ENCODE measurements at regions not wholly inside any gene's neighbourhood (a gene's known extent, or its start where the extent isn't known, plus 50 kb on each side); places are given as distances from the start of the nearest gene placed in this dataset.

- Histone ChIP-seq H3K27me3 (no peaks in the 10 kb centered on the region), H3K27ac (no peak overlapping the region), H3K9me3 (no peaks in the 10 kb centered on the region), H3K4me3 (no peak overlapping the region), H3K4me1 (no peaks in the 10 kb centered on the region), H3K36me3 (no peaks in the 10 kb centered on the region)
- no peak for TF ChIP-seq CTCF (IDR thresholded peaks at IDR 0.05)
- intact Hi-C loops (cut with DNase I), result no loop called here
- ATAC-seq, result no peak
- DNase-seq, result no peak
These were observed 1537.9 kb downstream of the PCDH18 start for GRCh38 chr4:135994360-135994759.

DNA sequence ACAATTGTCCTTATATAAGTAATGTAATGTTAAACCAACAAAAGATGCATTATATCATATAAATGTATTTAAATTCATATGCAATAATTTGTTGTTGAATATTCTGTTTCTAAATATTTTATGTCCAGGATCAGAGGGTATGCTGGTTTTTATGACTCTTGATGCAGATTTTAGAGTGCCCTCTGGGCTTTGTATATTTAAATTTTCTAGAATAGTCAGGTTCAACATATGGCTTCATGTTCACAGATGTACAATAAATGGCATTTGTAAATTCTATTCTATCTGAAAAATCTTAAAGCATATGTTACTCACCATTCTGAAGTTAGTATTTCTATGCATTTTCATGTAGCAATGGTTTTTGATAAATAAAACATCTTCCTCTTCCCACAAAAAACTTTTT, 1555.4 kb downstream of the PCDH18 start:
- TF ChIP-seq CTCF (IDR thresholded peaks at IDR 0.05), result no peak
- intact Hi-C loops (cut with DNase I), result no loop called here
- H3K27me3 ChIP-seq, result no peaks in the 10 kb centered on the region
- H3K4me1 ChIP-seq, result no peaks in the 10 kb centered on the region
- no peak for DNase-seq
- H3K9me3 ChIP-seq, result no peaks in the 10 kb centered on the region
- H3K4me3 ChIP-seq, result no peak overlapping the region
- no peak overlapping the region for H3K27ac ChIP-seq
- H3K36me3 ChIP-seq, result no peaks in the 10 kb centered on the region
- ATAC-seq, result no peak

DNA sequence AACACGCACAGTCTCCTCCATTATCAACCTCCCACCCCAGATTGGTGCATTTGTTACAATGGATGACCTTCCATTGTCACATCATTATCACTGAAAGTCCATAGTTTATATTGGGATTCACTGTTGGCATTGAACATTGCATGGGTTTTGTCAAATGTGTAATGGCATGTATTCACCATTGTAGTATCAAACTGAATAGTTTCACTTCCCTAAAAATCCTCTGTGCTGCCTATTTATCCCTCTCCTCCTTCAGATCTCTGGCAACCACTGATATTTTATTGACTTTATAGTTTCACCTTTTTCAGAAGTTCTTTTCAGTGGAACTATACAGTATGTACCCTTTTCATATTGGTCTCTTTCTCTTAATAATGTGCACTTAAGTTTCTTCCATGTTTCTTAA, 1565.4 kb downstream of the PCDH18 start:
- H3K4me3 ChIP-seq, result no peak overlapping the region
- no peak for TF ChIP-seq CTCF (IDR thresholded peaks at IDR 0.05)
- DNase-seq (no peak), ATAC-seq (no peak)
- no peak overlapping the region for H3K27ac ChIP-seq
- H3K9me3 ChIP-seq, result no peaks in the 10 kb centered on the region
- intact Hi-C loops (cut with DNase I), result no loop called here
- no peaks in the 10 kb centered on the region for H3K27me3 ChIP-seq
- no peaks in the 10 kb centered on the region for H3K4me1 ChIP-seq
- no peaks in the 10 kb centered on the region for H3K36me3 ChIP-seq

- H3K27me3 ChIP-seq, result no peaks in the 10 kb centered on the region
- no peak overlapping the region for H3K27ac ChIP-seq
- H3K4me3 ChIP-seq, result no peak overlapping the region
- no peak for TF ChIP-seq CTCF (IDR thresholded peaks at IDR 0.05)
- H3K36me3 ChIP-seq, result no peaks in the 10 kb centered on the region
- no peak for DNase-seq
- intact Hi-C loops (cut with DNase I), result no loop called here
- H3K4me1 ChIP-seq, result no peaks in the 10 kb centered on the region
- ATAC-seq, result no peak
- no peaks in the 10 kb centered on the region for H3K9me3 ChIP-seq
These were observed 1569.3 kb downstream of the PCDH18 start for GRCh38 chr4:135963009-135963408.

- Histone ChIP-seq H3K27me3 (no peaks in the 10 kb centered on the region), H3K27ac (no peak overlapping the region), H3K36me3 (no peaks in the 10 kb centered on the region), H3K4me1 (no peaks in the 10 kb centered on the region), H3K4me3 (no peak overlapping the region), H3K9me3 (no peaks in the 10 kb centered on the region)
- DNase-seq (no peak), ATAC-seq (no peak)
- no peak for TF ChIP-seq CTCF (IDR thresholded peaks at IDR 0.05)
- intact Hi-C loops (cut with DNase I), result no loop called here
These were observed 1582.4 kb downstream of the PCDH18 start for GRCh38 chr4:135949931-135950330.

GRCh38 chr4:135948797-135949196, 1583.5 kb downstream of the PCDH18 start:
- H3K36me3 ChIP-seq, result no peaks in the 10 kb centered on the region
- TF ChIP-seq CTCF (IDR thresholded peaks at IDR 0.05), result no peak

More at GRCh38 chr4:135948797-135949196, 1583.5 kb downstream of the PCDH18 start:
- Histone ChIP-seq H3K9me3 (no peaks in the 10 kb centered on the region), H3K27ac (no peak overlapping the region), H3K4me3 (no peak overlapping the region), H3K27me3 (no peaks in the 10 kb centered on the region), H3K4me1 (no peaks in the 10 kb centered on the region)
- ATAC-seq (no peak), DNase-seq (no peak)
- intact Hi-C loops (cut with DNase I), result no loop called here

Measured in upper lobe of right lung (tissue), 1 donor.